ENCODE measurements at regions not wholly inside any gene's neighbourhood (a gene's known extent, or its start where the extent isn't known, plus 50 kb on each side); places are given as distances from the start of the nearest gene placed in this dataset.

DNA sequence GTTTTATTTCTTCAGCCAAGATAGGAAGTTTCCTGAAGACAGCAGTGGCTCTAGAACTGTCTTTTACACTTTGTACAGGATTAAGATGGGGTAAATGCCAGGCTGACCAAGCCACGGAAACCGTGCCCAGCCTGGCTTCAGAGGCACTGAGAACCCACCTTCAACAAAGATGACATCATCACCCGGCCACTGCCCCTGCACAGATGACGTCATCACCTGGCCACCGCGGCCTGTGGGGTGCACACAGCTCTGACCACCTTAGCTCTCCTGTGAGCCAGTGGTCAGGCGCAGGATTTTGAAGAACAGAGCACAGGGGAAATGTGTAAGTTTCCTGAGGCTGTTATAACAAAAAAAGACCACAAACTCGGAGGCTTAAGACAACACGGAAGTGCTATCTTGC is 486.4 kb upstream of the MKI67 start:
- TF ChIP-seq POLR2AphosphoS5 (IDR thresholded peaks at IDR 0.05) (no peak), RAD21 (conservative IDR thresholded peaks at IDR 0.05) (no peak)
- TF ChIP-seq, protein P1, sequence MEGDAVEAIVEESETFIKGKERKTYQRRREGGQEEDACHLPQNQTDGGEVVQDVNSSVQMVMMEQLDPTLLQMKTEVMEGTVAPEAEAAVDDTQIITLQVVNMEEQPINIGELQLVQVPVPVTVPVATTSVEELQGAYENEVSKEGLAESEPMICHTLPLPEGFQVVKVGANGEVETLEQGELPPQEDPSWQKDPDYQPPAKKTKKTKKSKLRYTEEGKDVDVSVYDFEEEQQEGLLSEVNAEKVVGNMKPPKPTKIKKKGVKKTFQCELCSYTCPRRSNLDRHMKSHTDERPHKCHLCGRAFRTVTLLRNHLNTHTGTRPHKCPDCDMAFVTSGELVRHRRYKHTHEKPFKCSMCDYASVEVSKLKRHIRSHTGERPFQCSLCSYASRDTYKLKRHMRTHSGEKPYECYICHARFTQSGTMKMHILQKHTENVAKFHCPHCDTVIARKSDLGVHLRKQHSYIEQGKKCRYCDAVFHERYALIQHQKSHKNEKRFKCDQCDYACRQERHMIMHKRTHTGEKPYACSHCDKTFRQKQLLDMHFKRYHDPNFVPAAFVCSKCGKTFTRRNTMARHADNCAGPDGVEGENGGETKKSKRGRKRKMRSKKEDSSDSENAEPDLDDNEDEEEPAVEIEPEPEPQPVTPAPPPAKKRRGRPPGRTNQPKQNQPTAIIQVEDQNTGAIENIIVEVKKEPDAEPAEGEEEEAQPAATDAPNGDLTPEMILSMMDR (IDR thresholded peaks at IDR 0.05; ENCODE audit: poor library complexity, severe bottlenecking): no peak
